ENCODE measurements at regions not wholly inside any gene's neighbourhood (a gene's known extent, or its start where the extent isn't known, plus 50 kb on each side); places are given as distances from the start of the nearest gene placed in this dataset.

- no peak for TF ChIP-seq CTCF (IDR thresholded peaks at IDR 0.05; ENCODE audit: extremely low read depth, missing control alignments)
- no peak for DNase-seq (ENCODE audit: low spot score)
Measured at GRCh38 chr21:35938446-35938845, 121.9 kb downstream of the SETD4 start.

GRCh38 chr21:35933466-35933865, 126.9 kb downstream of the SETD4 start:
- DNase-seq (ENCODE audit: low spot score) = no peak
- no peak for TF ChIP-seq CTCF (IDR thresholded peaks at IDR 0.05; ENCODE audit: extremely low read depth, missing control alignments)

- peak; percentile 59 for DNase-seq (ENCODE audit: low spot score)
- no peak for TF ChIP-seq CTCF (IDR thresholded peaks at IDR 0.05; ENCODE audit: extremely low read depth, missing control alignments)
Measured at GRCh38 chr21:35932232-35932911, 128.0 kb downstream of the SETD4 start.

- no peak for DNase-seq (ENCODE audit: low spot score)
- no peak for TF ChIP-seq CTCF (IDR thresholded peaks at IDR 0.05; ENCODE audit: extremely low read depth, missing control alignments)
Measured at GRCh38 chr21:35929901-35930300, 130.4 kb downstream of the SETD4 start.

GRCh38 chr21:35927262-35927661, 133.1 kb downstream of the SETD4 start:
- TF ChIP-seq CTCF (IDR thresholded peaks at IDR 0.05; ENCODE audit: extremely low read depth, missing control alignments) = no peak
- DNase-seq (ENCODE audit: low spot score) = no peak

GRCh38 chr21:35926003-35926740, 134.2 kb downstream of the SETD4 start:
- TF ChIP-seq CTCF (IDR thresholded peaks at IDR 0.05; ENCODE audit: extremely low read depth, missing control alignments) = no peak
- no peak for DNase-seq (ENCODE audit: low spot score)

GRCh38 chr21:35925497-35925896, 134.8 kb downstream of the SETD4 start:
- no peak for DNase-seq (ENCODE audit: low spot score)
- no peak for TF ChIP-seq CTCF (IDR thresholded peaks at IDR 0.05; ENCODE audit: extremely low read depth, missing control alignments)
